GM19035 (cell line): ENCODE measurements at regions not wholly inside any gene's neighbourhood (a gene's known extent, or its start where the extent isn't known, plus 50 kb on each side); places are given as distances from the start of the nearest gene placed in this dataset.
"Not testable (repeated sequence)": the region's sequence is repeated elsewhere in the genome, so short reads cannot be mapped to it uniquely, and the experiment has no call there.

ENCODE experiments used
- ATAC-seq: cut with Tn5 transposase; IDR thresholded peaks from one replicate; pipeline ENCODE4 v1.9.1; 2021; ENCODE audit not compliant: unreplicated experiment

GRCh38 chr14:99024926-99025325 lies 247.1 kb downstream of the BCL11B start:
- ATAC-seq = no peak

GRCh38 chr14:99025418-99025817 lies 246.6 kb downstream of the BCL11B start:
- no peak for ATAC-seq

DNA sequence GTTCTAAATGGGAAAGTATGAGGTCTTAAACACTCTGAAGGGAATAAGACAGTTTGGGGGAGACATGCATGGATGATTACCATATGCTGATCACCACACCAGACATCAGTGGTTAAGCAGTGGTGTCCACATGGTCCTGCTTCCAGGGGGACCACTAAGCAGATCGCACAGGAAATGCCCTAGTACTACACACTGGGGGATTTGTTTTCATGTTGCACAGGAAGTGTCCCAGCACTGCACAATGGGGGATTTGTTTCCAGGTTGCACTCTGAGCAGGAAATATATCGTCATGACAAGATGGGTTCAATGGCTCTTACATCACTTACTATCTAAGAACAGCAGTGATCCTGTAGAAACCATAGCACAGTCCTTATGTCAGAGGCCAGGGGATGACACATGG lies 245.5 kb downstream of the BCL11B start:
- ATAC-seq = no peak

- ATAC-seq = no peak
Observed at GRCh38 chr14:99028041-99028440, 244.0 kb downstream of the BCL11B start.

DNA sequence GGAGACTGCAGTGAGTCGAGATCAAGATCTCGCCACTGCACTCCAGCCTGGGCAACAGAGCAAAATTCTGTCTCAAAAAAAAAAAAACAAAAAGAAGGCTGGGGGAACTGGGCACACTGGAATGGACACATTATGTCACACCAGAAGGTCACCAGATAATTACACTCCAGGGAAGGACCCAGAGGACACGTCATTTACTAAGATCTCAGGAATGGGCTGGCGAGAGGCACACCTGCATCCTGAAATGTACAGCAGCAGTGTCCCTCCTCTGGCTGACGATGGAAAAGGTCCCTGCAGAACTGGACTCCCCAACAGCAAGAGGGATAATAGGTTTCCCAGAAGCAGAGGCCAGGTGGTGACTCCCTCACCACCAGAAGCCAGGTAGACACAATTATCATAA lies 243.5 kb downstream of the BCL11B start:
- ATAC-seq = no peak

DNA sequence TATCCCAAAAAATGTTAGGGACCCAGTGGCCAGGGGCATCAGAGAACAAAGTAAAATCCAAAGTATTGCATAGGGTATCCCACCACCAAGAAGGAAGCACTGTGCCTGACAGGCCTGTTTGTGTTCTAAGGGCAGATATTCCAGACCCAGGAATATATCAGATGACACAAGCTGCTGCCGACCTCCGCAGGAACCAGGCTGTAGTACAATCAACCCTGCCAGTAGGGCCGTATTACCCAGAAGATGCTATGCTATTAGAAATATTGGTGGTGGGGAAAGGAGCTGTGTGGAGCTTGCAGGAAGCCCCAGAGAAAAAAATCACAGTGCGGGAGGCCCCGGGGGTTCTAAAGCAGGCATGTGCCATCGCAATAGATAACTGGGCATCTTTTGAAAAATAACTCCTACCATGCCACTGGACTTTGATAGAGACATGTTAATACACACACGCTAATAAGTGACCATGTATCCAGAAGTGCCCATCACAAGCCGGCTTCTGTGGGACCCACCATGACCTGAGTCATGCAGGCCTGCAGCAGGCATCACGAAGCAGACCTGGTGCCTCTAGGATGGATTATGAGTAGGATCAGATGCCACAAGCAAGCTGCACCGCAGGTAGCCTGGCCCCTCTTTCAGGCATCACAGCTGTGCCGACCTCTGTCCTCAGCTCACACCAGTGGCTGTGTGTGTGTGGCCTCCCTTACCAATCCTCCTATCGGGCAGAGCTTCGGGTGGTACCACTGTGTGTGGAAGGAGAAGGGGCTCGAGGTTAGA lies 242.7 kb downstream of the BCL11B start:
- ATAC-seq = no peak

DNA sequence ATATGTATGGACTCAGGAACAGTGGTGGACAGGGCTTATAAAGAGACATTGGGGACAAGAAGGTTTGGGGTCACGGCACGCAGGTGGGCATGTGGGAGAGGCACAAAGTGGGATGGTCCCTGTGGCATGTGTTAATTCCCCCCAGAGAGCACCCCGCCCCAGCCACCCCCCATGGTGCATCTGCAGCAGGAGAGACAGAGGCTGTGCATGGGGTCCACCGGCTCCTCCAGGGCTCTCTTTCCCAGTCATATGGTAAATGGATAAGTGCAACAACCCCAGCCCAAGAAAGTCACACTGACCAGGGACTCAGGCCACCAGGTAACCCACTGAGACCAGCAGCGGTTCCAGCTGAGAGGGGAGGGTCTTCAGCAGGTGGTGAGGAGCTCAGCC lies 242.1 kb downstream of the BCL11B start:
- ATAC-seq = no peak

- no peak for ATAC-seq
Observed at GRCh38 chr14:99030454-99030853, 241.5 kb downstream of the BCL11B start.

DNA sequence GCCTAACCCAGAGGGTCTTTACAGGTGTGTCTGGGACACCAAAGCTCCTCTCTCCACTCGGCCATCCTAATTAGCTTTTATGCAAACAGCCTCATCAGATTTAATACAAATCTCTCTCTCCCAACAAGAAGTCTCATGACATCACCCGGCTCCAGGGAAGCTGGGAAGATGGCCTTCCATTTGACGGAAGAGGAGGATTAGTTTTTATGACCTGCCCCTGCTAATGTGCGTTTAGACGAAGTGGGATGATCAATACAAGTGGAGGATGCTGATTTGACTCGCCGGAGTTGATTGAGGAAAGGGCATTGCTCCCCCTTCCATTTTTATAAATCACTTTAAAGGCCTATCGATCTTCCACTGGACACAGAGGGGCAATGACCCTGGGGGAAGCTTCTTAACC lies 239.2 kb downstream of the BCL11B start:
- no peak for ATAC-seq

- ATAC-seq = no peak
Observed at GRCh38 chr14:99033951-99034350, 238.0 kb downstream of the BCL11B start.

DNA sequence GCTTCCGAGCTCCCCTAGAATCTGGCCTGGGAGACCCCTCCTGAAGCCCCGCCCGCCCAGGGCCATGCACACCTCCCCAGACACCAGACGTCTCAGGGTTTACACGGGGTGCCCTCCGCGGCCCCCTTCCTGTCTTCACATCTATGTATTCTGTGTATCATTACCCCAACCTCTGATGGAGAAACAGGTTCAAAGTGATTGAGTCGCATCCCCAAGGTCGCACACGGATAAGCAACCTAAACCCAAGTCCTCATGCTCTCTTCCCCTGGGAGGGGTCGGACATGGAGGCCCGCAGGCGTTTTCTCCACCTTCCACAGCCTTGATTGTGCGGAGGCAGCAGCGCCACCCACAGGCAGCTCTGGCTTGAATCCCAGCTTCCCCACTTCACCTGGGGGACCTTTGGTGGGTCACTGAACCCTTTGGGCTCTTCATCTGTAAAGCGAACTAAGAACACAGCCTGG lies 237.3 kb downstream of the BCL11B start:
- no peak for ATAC-seq

GRCh38 chr14:99035268-99035667 lies 236.7 kb downstream of the BCL11B start:
- ATAC-seq = no peak

DNA sequence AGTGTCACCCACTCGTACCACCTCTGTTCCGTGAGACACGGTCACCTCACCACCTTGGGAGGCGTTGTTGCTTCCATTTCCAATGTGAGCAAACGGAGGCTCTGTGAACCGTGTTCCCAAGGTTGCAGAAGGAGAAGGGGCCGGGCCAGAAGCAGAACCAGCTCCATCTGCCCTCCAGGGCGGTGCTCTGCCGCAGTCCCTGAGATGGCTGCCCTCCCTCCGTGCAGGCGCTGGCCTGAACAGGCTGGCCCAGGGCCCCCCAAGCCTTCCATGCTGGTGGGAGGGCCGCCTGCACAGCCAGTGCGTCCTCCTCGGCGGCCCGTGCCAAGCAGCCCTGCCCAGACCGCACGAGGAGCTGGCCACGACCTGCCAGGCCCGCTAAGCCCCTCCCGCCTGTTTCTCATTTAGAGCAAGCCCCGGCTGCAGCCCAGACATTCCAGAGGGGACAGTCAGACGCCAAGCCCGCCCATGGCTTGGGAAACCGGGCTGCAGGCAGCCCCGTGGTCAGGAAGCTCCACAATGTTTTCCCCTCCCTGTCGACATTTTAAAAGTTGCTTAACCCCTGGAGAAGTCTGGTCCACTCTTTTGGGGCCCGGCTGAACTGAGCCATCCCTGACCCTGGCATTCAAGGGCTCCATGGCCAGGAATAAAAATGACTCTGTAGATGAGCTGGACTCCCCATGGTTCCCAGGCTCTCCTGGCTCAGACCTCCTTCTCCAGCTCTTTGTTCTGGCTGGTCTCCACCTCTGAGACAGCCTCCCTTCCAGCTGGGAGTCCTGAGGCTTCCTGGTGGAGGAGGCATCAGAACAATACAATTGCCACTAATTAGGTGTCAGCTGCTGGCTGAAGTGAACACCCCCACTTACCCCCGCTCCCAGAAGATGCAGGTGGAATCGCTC lies 236.0 kb downstream of the BCL11B start:
- ATAC-seq = no peak

DNA sequence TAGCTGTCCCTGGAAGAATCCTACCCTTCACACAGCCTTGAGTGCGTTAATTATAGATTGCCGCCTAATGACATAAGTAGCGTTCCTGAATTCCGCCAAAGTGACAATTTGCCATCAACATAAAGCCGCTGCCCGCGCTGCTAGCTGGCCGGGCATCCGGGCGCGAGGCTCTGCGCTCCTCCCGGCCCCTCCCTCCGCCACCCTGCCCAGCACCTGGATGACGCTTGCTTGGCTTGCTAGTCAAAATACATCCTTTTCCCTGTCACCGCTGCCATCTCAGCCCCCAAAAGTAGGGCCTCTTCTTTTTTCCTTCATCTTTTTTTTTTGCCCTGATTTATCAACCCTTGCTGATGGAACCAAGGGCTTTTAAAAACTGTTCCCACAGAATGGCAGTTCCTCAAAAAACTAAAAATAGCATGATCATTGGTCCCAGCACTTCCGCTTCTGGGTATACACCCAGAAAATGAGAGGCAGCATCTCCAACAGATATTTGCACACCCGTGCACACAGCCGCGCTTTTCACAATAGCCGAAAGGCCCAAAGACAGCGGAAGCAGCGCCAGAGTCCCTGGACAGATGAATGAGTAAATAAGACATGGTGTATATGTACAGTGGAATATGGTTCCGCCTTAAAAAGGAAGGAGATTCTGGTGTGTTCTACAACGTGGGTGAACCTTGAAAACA lies 235.2 kb downstream of the BCL11B start:
- ATAC-seq = no peak

GRCh38 chr14:99037326-99037725 lies 234.7 kb downstream of the BCL11B start:
- not testable (repeated sequence) for ATAC-seq

DNA sequence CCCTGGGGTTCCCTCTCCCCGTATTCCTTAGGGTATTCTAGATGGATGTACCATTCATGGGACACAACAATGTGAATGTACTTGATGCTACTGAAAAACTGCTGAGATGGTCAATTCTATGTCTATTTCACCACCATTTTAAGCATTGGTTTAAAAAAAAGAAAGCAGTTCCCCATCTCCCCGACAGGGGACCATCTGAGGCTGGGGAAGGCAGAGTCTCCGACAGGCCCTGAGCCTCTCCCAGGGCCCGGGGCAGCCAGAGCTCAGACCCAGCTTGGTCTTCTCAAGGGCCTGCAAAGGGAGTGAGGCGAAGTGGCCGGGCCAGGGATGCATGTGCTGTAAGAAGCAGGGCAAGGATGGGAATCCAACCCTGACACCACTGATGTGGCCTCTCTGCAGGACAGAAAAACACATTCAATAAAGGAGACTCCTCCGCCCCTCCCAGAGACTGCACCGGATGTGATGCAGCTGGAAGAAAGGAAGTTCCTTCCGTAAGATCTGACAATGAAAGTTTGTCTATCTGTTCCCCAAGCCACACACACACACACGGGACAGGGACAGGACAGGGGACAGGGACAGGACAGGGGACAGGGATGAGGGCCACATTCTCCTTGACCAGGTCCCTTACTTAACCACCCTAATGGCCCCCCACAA lies 234.1 kb downstream of the BCL11B start:
- ATAC-seq = no peak

- ATAC-seq = no peak
Observed at GRCh38 chr14:99038431-99038820, 233.6 kb downstream of the BCL11B start.

GRCh38 chr14:99039331-99040041 lies 232.5 kb downstream of the BCL11B start:
- no peak for ATAC-seq

DNA sequence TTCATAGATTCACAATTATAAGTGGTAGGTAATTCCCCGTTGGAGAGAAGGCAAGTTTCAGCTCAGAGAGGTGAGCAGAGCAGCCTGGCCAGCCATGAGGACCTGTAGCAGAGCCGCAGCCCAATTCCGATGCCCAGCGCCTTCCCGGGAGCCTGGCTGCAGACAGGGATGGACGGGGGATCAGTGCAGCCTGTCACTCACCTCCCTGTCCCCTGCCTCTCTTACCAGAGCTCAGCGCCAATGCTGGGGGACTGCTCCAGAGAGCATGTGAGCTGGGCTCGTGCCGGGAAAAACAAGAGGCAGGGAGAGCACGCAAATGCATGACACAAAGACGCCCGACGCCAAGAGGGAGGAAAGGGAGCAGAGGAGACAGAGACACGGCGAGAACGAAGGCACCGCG lies 231.9 kb downstream of the BCL11B start:
- no peak for ATAC-seq

GRCh38 chr14:99040711-99041110 lies 231.3 kb downstream of the BCL11B start:
- ATAC-seq = no peak
